Kidney capillary endothelial cell (primary cell): ENCODE measurements at regions not wholly inside any gene's neighbourhood (a gene's known extent, or its start where the extent isn't known, plus 50 kb on each side); places are given as distances from the start of the nearest gene placed in this dataset.
"Not testable (repeated sequence)": the region's sequence is repeated elsewhere in the genome, so short reads cannot be mapped to it uniquely, and the experiment has no call there.

ENCODE experiments used
- DNase-seq: peaks from one replicate; pipeline ENCODE4 v3.0.0-alpha.2; 2018; ENCODE audit warnings: low spot score

DNA sequence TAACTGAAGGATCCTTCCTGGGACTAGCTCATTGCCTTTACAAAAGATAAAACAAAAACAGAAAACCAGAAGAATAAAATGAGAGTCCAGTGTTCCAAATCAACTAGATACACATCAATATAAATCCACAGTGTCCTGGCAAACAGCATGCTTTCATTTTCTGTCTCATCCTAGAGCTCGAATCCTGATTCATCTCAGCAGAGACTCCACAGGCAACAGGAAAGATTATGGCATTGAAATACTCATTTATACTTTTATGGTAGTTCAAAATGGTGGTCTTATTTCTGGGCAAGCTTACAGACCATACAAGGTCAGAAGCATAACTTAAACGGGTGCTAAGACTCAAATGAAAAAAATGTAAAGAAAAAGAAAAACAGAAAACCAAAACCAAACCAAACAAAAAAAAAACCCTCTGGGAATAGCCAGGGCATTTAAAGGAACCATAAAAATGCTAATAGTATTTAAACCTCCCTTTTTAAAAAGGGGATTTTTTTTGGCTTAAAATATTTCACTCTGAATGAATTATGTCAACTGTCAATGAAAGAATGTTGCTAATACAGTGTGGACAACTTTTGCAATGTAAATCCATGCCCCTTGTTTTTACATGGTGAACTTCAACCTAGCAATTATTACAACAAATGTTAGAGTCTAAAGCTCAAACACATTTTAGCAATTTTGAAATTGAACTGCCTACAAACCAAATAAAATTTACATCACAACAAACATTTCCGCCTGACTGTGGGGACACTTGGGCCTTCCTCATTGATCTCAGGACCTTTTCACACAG is 57.9 kb downstream of the GPR101 start:
- DNase-seq: no peak

DNA sequence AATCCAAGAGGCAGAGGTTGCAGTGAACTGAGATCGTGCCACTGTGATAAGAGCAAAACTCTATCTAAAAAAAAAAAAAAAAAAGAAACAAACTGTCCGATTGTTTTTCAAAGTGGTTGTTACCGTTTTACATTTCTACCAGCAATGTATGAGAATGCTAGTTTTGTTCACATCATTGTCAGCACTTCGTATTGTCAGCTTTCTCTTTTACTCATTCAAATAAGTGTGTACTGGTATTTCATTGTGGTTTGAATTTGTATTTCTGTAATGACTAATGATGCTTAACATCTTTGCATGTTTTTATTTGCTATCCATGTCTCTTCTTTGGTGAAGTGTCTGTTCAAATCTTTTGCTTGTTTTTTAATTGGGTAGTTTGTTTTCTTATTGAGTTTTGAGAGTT is 65.8 kb downstream of the GPR101 start:
- no peak for DNase-seq

DNA sequence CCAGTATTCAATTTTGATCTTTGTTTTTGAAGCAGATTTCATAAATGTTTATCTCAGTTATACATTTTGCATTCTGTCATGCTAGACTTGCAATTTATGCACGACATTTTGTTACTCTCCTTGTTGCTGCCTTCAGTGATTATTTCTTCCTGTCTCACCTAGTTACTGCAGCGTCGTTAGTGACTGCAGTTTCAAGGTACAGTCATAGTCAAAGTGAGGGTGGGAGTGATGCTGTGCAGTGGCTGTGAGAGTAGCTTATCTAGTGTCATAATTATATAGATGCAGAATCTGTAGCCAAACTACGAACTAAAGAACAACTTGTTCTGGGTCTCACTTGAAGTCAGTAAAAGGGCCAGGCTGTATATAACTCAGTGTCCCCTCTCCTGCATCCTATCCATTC is 69.8 kb downstream of the GPR101 start:
- no peak for DNase-seq

DNA sequence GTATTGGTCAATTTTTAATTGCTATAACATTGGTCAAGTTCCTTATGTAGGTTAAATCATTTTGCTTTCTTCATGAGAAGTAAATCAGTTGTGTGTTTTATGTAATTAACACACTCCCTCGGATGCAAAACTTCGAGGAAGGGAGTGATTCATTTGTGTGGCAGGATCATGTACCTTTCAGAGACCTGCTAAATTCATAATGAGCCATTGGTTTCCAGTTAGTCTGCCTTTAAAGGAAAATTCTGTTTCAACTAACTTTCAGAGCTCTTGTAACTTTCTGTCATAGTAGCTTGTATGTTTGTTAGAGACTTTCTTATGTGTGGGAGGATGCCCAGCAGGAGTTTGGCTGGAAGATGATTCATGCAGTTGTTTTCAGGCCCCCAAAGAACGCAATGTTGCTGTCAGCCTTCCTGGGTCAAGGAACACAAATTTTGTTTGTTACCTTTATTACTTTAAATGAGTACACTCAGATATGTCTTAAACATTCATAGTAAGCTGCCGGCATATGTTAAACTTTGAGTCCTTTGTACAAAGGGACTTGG is 72.1 kb downstream of the GPR101 start:
- DNase-seq: no peak

DNA sequence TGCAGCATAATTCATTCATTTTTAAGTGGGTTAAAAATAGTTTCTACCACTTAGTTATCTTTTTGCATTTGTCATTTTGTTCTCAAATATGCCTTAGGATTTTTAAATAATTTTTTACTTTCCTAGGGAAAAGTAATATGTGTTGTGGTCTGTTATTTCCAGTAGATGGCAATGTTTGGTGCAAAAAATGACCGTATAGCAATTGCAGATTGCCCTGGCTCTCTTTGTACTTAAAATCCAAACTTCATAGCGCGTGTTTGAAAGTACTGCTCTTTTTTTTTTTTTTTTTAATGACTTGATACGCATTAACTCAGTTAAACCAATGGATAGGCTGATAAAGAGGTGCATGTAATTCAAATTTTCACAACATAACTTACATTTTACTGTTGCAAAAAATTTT is 74.4 kb upstream of the RBMX start:
- peak; percentile 15 for DNase-seq

DNA sequence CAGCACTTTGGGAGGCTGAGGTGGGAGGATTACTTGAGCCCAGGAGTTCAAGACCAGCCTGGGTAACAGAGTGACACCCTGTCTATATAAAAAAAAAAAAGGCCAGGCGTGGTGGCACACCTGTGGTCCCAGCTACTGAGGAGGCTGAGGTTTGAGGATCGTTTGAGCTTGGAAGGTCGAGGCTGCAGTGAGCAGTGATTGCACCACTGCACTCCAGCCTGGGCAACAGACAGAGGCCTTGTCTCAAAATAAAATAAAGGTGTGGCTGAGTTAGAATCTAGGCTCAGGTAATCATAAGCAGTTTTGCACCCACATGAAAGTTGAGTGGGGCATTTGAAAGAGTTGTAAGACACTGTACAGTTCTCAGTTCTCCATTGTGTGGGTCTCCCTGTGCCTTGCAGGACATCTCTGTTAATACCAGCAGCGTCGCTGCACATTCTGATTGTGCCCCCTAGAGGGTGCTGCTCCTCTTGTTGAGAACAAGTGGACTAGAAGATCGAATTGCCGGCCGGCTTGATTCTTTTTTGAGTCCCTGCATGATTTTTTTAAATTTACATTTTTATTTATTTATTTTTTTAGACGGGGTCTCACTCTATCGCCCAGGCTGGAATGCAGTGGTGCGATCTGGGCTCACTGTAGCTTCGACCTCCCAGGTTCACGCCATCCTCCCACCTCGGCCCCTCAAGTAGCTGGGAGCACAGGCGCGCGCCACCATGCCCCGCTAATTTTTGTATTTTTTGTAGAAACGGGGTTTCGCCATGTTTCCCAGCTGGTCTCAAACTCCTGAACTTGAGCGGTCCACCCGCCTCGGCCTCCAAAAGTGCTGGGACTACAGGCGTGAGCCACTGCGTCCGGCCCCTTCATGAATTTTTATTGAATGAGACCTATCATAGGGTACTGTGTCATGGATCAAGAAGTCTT is 73.6 kb upstream of the RBMX start:
- peak; percentile 48 for DNase-seq

DNA sequence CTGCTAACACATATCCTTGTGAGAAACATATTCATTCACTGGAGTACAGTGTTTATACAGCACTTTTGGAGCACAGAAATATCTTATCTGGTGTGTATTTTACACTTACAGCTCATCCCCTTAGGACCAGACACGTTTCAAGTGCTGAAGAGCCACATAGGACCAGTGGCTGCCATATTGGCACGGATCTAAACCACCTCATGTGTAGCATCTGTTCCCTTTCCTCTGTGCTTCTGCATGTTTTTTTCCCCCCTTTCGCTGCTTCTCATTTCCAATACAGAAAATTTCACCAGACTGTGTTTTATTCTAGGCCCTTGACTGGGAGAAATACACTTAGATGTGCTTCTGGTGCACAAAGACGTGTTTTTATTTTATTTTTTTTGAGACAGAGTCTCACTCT is 69.7 kb upstream of the RBMX start:
- DNase-seq: no peak

DNA sequence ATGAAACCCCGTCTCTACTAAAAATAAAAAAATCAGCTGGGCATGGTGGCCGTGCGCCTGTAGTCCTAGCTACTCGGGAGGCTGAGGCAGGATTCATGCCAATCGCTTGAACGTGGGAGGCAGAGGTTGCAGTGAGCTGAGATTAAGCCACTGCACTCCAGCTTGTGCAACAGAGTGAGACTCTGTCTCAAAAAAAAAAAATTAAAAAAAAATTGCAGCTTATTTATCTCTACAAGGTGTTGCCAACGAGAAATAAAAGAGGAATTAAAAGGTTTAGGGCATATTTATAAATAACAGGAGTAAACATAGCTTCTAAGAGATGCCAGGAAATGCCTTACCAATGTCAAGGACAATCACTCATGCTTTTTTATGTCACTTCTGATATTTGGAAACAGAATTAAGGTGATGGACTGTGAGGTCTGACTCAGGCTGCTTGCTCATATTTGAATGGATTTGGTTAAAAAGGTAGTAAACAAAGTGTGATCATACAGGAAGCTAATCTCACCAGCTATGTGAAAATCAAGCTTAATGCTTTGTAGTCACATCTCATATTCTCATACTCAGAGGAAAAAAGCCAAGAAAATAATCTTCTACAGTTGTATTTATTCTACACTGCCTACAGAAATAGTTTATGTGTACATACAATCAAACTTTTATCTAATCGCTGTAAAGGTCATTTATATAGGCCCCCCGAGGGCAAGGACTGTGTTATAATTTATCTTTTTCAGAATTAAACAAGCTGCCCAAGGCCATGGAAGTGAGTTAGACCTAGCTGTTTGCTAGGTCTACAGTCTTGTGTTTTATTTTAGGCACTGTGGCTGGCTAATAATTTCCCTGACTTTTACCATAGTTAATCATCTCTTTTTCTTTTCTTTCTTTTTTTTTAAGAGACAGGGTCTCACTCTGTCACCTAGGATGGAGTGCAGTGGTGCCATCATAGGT is 61.1 kb upstream of the RBMX start:
- peak; percentile 40 for DNase-seq

DNA sequence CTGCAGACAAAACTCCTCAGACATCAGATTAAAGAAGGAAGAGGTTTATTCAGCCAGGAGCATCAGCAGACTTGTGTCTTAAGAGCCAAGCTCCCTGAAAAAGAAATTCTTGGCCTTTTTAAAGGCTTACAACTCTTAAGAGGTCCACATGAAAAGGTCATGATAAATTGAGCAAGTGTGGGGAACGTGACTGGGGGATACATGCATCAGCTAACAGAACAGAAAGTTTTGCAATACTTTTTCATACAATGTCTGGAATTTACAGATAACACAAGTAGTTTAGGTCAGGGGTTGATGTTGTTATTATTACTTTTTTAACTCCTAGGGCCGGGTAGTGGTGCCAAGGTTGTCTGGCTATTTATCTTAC is 55.6 kb upstream of the RBMX start:
- no peak for DNase-seq

DNA sequence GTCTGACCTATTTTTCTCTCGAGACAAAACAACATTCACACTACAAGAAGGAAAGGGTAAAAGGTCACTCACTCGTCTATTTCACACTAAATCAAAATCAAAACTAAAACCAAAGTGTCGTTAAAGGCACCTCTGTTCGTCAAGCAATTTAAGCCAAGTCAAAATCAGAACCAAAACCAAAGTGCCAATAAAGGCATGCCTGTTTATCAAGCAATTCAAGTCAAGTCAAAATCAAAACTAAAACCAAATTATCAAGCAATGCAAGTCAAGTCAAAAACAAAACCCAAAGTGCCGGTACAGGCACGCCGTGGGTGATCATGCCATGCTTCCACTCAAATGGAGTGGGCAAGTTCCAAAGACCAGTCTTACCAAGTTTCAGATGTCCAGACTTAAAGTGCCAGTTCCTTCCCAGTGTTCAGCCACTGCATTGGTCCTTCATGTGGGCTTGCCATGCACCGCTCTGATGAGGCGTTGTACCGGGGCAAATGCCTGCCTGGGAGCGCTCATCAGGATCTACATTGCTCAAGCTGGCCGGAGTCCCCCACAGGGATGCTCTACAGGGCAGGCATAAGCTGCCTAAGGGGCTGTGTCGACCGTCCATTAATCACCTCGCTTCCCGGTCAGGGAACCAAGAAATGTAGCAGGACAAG is 55.1 kb upstream of the RBMX start:
- DNase-seq: not testable (repeated sequence)

DNA sequence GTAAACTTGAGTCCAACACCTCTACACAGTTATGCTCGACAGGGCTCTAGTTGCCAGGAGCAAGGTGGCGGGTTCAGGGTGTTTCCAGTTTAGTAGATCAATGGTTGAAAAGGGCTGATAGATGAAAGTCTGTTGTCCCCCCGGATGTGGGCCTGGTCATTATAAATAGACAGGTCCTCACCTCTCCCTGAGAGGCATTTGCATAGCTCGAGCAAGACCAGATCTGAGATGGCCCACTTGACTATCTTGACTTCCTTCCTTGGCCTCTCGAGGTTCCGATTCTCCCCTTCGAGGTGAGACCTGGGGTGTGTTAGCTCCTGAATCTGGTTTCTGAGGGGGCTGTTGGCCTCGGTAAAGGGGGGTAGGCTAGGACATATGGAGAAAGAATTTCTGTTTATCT is 54.1 kb upstream of the RBMX start:
- DNase-seq: not testable (repeated sequence)

DNA sequence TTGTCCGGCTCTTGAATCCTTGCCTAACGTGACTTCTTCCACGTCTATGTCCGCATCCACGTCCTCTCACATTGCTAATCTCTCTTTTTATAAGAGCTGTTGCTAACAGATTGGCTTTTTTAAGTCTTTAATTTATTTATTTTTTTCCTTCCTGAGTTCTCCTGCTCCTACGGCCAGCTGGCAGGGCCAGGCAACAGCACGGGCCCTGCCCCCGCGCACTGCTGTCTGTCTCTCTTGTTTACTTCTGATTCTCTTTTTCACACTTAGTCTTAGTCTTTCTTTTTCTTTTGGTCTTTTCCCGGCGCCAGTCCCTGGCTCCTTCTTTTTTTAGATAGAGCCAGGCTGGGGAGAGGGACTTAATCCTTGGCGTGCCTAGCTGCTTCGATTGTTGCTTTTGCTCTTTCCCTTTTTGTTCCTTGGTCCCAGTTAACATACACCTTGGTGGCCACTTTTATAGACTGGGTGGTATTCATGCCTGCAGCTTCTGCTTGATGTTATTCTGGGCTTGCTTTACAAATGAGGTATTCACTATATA is 53.2 kb upstream of the RBMX start:
- DNase-seq: no peak

DNA sequence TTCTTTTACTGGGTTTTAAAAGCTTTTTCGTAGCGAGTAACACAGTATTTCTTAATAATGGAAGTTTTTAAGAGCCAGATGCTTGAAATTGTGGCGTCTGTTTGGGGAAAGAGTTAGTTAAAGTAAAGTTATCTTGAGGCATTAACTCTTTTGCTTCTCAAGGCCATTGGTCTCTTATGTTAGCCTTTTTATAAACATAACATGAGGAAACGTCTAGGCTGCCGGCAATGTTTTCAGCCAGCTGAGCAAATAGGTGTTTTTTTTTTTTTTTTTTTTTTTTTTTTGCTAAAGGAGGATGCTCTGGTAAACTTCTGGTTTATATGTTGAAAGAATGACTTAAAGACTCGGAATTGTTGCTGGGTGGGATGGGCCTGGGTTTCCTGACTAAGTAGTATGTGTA is 51.1 kb upstream of the RBMX start:
- no peak for DNase-seq
